ENCODE measurements at regions not wholly inside any gene's neighbourhood (a gene's known extent, or its start where the extent isn't known, plus 50 kb on each side); places are given as distances from the start of the nearest gene placed in this dataset.
A peak's percentile ranks its signal among the peaks of the same experiment; 100 is the strongest.

DNA sequence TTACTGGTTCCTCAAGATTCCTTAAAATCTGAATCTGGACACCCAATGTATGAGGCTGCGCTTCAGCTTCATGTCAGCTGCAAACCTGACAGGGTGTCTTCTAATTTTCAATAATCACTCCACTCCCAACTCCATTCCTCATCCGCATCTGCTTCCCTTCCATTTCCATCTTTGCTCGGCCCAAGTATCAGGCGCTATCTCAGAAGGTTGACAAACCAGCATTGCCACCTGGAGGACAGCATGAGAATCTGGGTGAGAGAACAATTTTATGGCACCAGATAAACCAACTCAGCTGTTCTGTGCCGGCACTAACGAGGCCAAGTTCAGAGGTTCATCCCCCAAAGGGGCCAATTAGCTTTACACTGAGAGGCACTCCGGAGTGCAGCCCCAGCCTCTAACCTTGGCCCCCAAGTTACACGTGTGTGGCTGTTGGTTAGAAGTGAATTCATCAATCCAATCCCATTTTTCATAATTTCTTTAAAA, 79.1 kb upstream of the LMO2 start (continued):
- TF ChIP-seq RBM15 (IDR thresholded peaks at IDR 0.05; ENCODE audit: insufficient read depth, low read length) (no peak), HDAC6 (IDR thresholded peaks at IDR 0.05; ENCODE audit: low read depth, low read length) (no peak), ESRRA (IDR thresholded peaks at IDR 0.05; ENCODE audit: borderline replicate concordance, low read depth) (no peak), CEBPB (tag; IDR thresholded peaks at IDR 0.05) (no peak), GABPA (tag; conservative IDR thresholded peaks at IDR 0.05; ENCODE audit: low read depth) (no peak), RBM34 (IDR thresholded peaks at IDR 0.05; ENCODE audit: borderline replicate concordance, insufficient read depth, low read length) (no peak), CBX3 (IDR thresholded peaks at IDR 0.05; ENCODE audit: borderline replicate concordance in 1 of 2, low read length in 2 of 2) (no peak), ZNF696 (CRISPR knock-in tag; conservative IDR thresholded peaks at IDR 0.05) (no peak), ZNF717 (CRISPR knock-in tag; IDR thresholded peaks at IDR 0.05) (no peak), ELF4 (CRISPR knock-in tag; IDR thresholded peaks at IDR 0.05) (no peak), ZNF354B (CRISPR knock-in tag; IDR thresholded peaks at IDR 0.05) (no peak), PTTG1 (tag; IDR thresholded peaks at IDR 0.05; ENCODE audit: low read depth) (no peak), ZNF174 (CRISPR knock-in tag; IDR thresholded peaks at IDR 0.05) (no peak), POLR2G (IDR thresholded peaks at IDR 0.05; ENCODE audit: low read depth, low read length) (no peak), IRF2 (CRISPR knock-in tag; IDR thresholded peaks at IDR 0.05) (no peak), POLR2AphosphoS2 (IDR thresholded peaks at IDR 0.05; ENCODE audit: low read length) (no peak), CC2D1A (IDR thresholded peaks at IDR 0.05) (peak; percentile 89), SMARCB1 (IDR thresholded peaks at IDR 0.05; ENCODE audit: insufficient read length, low read depth) (no peak), MLLT1 (IDR thresholded peaks at IDR 0.05) (peak in 1 of 2 experiments; percentile 80; a peak in 2 of 4 replicates), TFAP4 (CRISPR knock-in tag; IDR thresholded peaks at IDR 0.05; ENCODE audit: borderline replicate concordance) (peak; percentile 91), TAF7 (tag; IDR thresholded peaks at IDR 0.05) (no peak), ZNF436 (CRISPR knock-in tag; IDR thresholded peaks at IDR 0.05) (no peak), ZNF12 (CRISPR knock-in tag; IDR thresholded peaks at IDR 0.05) (no peak), CHD2 (IDR thresholded peaks at IDR 0.05; ENCODE audit: low read depth, low read length) (no peak), ZNF561 (CRISPR knock-in tag; conservative IDR thresholded peaks at IDR 0.05) (no peak)
- TF ChIP-seq, protein P1, sequence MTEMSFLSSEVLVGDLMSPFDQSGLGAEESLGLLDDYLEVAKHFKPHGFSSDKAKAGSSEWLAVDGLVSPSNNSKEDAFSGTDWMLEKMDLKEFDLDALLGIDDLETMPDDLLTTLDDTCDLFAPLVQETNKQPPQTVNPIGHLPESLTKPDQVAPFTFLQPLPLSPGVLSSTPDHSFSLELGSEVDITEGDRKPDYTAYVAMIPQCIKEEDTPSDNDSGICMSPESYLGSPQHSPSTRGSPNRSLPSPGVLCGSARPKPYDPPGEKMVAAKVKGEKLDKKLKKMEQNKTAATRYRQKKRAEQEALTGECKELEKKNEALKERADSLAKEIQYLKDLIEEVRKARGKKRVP (CRISPR knock-in tag; IDR thresholded peaks at IDR 0.05) = no peak
- TF ChIP-seq, protein P2, sequence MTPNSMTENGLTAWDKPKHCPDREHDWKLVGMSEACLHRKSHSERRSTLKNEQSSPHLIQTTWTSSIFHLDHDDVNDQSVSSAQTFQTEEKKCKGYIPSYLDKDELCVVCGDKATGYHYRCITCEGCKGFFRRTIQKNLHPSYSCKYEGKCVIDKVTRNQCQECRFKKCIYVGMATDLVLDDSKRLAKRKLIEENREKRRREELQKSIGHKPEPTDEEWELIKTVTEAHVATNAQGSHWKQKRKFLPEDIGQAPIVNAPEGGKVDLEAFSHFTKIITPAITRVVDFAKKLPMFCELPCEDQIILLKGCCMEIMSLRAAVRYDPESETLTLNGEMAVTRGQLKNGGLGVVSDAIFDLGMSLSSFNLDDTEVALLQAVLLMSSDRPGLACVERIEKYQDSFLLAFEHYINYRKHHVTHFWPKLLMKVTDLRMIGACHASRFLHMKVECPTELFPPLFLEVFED (CRISPR knock-in tag; conservative IDR thresholded peaks at IDR 0.05) = no peak

All from K562 (cell line).